ENCODE measurements at regions not wholly inside any gene's neighbourhood (a gene's known extent, or its start where the extent isn't known, plus 50 kb on each side); places are given as distances from the start of the nearest gene placed in this dataset.

DNA sequence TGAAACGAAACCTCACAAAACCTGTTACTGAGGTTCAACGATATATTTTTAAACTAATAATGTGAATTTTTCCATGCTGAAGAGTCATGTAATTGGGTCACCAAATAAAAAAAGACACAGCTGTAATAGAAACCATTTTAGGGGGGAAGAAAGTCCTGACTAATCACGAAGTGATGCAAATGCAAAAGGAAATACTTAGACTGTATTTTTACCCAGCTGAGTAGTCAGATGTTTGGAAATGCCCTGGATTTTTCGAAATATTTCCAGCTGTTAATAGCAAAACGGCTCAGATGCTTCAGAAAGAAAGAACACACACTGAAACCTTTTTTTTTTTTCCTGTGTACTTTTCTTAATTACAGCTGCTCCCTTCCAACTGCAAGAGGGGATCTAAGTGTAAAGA is 210.3 kb downstream of the SETD4 start:
- DNase-seq (ENCODE audit: low read depth in 2 of 3, low spot score in 2 of 3) = no peak

DNA sequence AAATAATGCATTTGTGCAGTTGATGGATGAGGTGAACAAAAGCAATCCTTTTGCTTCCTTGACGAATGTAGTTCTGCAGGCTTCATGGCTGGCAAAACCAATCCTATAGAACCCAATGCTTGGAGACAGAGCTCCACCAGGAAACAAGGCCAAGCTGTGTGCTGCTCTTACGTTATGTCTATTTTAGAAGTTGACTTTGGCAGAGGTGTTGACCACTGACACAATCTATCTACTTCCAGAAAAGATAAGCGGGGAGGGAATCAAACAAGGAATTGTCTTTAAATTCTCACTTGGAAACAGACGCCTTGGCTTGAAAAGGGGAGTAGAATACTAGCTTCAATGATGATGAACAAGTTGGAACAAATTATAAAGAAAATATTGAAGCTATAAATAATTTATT is 211.2 kb downstream of the SETD4 start:
- no peak for DNase-seq (ENCODE audit: low read depth in 2 of 3, low spot score in 2 of 3)

DNA sequence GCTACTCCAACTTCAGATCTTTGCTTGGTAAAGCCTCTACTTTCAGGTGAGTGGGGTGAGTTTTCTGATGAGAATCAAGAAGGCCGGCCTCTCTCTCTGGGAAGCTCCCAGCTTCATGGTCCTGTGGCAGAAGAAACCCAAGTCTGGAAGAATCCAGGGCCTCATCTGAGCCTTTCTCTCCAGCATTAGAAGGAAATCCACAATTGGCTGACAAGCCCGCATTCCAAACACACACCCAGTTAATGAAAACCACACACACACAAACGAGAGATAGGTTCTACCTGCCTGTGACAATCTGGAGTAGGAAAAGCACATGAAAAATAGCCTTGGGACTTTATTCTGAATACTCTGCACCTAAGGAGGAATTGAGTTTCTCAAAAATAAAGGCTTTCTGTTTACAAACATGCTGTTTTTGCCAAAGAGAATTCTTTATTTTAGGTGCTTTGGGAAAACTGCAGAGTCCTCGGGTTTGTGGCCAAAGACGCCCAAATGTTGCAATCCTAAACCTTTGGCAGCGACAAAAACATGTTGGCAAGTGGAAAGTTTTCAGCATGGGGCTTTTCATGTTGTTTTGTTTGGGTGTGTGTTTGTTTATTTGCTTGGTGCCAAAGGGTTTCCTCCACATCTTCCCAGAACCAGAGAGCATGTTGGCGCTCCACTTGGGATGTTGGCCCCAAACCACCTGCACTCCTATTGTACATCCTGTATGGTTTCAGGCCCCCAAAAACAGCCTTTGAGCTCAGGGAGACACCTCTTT is 216.2 kb downstream of the SETD4 start:
- DNase-seq (ENCODE audit: low read depth in 2 of 3, low spot score in 2 of 3) = no peak

DNA sequence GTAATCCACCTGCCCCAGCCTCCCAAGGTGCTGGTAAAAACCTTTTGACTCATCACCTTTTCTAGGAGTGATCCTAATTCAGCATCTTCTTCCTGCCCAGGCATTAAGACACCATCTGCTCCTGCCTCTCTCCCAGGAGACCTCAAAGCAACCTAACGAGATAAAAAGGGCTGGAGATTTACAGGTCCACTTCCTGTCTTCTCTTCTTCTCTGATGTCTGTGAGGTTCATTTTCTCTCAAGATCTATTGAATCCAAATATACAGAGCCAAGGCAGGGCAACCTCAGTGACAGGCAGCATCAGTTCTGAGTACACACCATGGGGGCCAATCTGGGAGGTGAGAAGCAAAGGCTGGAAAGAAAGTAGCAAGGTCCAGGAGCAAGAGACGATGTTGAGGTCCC is 219.4 kb downstream of the SETD4 start:
- no peak for DNase-seq (ENCODE audit: low read depth in 2 of 3, low spot score in 2 of 3)

DNA sequence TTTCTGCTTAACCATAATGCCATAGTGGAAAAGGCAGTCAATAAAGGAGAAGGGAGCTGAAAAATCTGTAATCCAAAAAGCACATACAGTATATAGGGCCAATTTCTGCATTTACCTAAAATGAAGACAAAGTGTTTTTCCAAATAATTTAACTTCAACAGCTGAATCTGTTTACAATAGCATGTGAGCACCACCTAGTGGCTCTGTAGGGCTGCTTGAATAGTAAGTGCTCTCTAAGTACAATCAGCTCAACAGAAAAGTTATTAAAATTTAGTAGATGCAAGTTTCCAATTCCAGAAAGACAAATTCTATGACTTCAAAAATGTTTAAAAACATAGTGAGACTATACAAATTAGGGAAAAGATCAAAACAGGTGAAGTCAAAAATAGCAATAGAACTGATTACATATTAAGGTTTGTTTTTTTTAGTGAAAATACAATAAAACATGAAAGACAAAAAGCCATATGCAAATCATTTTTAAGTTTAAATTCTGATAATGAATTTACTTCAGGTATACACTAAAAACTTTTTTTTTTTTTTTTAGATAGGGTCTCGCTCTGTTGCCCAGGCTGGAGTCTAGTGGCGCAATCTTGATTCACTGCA is 220.0 kb downstream of the SETD4 start:
- DNase-seq (ENCODE audit: low read depth in 2 of 3, low spot score in 2 of 3) = no peak

DNA sequence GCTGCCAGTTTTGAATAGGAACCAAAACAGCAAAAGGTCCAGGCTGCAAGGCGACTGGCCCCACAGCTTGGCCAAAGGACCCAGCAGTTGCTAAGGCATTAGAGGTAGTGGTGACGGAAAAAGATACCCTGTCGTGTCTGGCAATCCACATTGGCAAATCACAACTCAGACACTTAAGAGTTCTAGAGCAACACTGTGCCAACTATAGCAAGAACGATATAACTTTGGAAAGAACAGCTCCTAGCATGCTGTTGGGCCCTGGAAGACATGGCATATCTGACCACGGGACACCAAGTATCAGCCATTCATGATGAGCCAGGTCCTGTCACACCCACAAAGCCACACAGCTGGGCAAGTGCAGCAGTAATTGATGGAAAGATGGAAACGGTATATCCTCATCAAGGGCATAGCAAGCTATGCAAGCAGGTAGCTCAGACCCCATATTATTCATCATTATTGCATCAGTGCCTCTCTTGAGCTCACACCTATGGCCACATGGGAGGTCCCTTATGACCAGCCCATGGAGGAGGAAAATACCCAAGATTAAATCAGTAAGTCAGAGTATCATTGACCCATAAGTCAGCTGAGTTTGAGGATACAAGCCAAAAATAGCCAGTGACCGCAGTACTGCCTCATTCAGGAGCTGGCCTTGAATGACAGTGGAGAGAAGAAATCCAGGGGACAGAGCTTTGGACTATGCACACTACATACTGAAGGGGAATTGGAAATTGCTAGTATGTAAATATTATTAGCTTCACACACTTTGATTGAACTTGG is 221.2 kb downstream of the SETD4 start:
- DNase-seq (ENCODE audit: low read depth in 2 of 3, low spot score in 2 of 3) = no peak

DNA sequence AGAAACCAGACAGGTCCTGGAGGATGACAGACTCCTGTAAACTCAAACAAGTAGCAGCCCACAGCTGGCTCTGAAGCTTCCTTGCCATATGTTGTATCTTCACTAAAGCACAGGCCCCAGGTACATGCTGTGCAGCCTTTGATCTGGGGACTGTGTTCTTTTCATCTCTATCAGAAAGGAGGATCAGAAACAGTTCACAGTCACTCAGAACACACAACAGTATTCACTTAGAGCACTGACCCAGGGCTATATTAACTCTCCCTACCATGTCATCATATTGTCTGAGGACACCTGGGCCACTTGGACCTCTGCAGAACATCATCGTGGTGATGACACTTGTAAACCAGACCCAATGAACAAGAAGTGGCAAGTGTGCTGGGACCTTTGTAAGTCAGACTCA is 222.0 kb downstream of the SETD4 start:
- DNase-seq (ENCODE audit: low read depth in 2 of 3, low spot score in 2 of 3) = no peak

DNA sequence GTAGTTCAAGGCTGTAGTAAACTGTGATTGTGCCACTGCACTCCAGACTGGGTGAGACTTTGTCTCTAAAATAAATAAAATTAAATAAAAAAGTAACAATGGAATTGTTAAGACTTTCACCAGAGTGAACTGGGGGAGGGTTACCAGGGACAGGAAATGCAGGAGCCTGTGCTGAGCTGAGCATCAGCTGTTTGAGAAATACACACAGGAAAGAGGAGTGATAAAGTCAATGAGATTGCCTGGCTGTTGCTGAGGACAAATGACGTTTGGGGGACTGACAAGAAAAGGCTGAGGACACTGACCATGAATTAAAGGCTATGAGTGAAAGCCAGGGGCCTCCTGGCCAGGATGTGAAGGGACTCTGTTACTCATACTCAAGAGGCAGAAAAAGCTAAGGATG is 226.3 kb downstream of the SETD4 start:
- DNase-seq (ENCODE audit: low read depth in 2 of 3, low spot score in 2 of 3) = no peak

DNA sequence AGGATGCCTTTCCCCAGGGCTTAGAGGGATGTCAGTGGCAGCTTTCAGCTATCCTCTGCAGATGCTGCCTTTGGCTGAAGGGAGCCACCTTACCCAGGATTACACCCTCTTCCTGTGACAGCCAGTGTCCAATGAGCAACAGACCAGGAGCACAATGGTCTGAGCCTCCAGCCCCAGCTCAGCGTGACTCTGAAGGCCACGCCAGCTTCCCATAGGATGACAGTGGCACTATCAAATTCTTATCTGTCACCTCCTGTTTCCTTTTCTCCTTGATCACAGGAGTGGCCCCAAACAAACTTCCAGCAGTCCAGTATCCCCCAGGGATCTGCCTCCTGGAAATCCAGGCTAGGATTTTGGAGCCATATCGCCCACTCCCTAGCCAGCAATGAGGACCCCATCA is 226.9 kb downstream of the SETD4 start:
- no peak for DNase-seq (ENCODE audit: low read depth in 2 of 3, low spot score in 2 of 3)

DNA sequence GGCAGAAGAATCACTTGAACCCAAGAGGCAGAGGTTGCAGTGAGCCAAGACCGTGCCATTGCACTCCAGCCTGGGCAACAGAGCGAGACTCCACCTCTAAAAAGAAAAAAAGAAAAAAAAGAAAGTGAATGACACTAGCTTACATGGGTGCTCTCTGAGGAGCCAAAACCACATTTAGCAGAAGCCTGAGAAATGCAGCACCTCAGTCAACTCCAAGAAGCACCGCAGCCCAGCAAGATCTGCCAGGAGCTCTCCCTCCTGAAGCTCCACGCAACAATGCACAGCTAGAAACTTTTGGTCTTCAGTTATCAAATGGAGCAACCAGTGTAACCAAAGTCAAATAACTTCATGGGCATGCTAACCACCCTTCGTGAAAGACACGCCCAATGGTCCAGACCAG is 229.1 kb downstream of the SETD4 start:
- DNase-seq (ENCODE audit: low read depth in 2 of 3, low spot score in 2 of 3) = no peak

DNA sequence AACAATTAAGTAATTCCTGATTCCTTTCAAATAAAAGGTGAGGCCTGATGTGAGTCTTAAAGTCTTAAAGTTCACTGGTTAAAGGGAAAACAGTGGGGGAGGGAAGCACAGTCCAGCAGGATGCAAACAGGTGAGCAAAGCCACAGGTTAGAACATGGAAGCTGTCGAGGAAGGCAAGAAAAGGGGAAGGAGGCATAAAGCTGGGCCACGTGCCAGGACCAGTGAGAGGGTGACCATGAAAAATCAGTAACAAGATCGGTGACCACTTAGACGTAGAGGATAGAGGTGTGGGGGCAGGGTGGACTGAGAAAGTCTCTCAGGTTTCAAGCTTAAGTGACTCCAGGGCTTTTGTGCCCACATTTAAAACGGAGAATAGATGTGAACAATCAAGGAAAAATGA is 231.3 kb downstream of the SETD4 start:
- DNase-seq (ENCODE audit: low read depth in 2 of 3, low spot score in 2 of 3) = no peak

DNA sequence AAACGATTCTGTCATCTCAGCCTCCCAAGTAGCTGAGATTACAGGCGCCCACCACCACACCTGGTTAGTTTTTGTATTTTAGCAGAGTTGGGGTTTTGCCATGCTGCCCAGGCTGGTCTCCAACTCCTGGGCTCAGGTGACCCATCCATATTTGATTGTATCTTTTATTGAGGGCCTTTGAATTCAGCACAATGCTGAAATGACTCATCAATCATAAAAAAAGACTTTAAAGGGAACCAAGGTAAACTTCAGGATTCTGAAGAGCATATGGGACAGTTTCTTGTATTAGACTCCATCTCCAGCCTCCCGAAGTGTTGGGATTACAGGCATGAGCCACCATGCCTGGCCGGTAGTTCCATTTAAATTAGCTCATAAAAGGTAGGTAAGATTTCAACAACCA is 232.2 kb downstream of the SETD4 start:
- DNase-seq (ENCODE audit: low read depth in 2 of 3, low spot score in 2 of 3) = no peak

DNA sequence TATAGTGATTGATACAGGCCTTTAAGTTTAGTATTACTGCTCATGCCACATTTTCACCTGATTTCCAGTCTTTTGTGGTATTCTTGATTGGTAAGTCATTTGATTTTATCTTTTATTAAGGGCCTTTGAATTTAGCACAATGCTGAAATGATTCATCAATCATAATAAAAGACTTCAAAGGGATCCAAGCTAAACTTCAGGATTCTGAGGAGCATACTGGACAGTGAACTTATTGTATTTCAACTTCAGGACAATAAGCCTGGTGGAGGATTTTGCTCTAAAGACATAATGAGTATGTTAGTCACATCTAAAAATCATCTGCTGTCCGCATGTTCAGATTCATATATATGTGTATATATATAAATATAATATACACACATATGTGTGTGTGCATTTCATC is 233.3 kb downstream of the SETD4 start:
- DNase-seq (ENCODE audit: low read depth in 2 of 3, low spot score in 2 of 3) = no peak

DNA sequence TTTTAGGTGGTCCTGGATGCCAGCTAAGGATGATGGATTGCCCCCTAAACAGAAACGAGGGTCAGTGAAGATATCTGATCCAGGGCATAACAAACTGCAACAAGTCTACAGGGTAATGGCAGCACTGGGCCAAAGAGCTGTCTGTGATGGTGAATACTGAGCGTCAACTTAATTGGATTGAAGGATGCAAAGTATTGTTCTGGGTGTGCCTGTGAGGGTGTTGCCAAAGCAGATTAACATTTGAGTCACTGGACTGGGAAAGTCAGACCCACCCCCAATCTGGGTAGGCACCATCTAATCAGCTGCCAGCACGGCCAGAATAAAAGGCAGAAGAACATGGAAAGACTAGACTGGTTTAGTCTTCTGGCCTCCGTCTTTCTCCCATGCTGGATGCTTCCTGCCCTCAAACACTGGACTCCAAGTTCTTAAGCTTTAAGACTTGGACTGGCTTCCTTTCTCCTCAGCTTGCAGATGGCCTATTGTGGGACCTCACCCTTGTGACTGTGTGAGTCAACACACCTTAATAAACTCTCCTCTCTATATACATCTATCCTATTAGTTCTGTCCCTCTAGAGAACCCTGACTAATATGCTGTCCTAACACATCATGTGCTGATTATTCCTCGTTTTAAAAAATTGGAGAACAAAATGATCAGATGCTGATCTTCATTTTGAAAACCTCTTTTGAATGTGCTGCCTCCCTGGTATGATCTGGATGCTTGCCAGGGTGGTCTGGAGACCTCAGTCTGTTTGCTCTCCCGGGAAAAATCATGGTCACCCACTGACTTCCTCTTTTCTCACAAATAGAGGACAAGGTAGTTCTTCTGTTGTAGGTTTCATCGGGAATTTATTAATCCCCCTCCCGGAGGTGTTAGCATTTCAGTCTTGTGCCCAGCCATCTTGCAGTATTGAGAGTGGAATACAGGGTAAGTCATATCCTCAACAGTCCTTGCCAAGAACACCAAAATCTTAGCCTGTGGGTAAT is 234.7 kb downstream of the SETD4 start:
- DNase-seq (ENCODE audit: low read depth in 2 of 3, low spot score in 2 of 3) = no peak

DNA sequence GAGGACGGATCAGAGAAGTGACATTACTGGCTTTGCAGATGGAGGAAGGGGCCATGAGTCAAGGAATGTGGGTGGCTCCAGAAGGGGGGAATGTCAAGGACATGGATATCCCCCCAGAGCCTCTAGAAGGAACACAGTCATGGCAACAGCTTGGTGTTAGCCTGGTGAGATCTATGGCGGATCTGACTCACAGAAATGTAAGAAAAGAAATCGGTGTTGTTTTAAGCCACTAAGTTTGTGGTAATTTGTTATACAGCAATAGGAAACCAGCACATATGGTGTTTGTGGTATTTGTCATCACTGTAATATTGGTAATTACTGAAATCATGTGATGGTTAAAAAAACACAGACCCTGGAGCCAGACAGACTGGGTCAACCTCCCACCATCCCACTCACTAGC is 236.2 kb downstream of the SETD4 start:
- DNase-seq (ENCODE audit: low read depth in 2 of 3, low spot score in 2 of 3) = no peak

DNA sequence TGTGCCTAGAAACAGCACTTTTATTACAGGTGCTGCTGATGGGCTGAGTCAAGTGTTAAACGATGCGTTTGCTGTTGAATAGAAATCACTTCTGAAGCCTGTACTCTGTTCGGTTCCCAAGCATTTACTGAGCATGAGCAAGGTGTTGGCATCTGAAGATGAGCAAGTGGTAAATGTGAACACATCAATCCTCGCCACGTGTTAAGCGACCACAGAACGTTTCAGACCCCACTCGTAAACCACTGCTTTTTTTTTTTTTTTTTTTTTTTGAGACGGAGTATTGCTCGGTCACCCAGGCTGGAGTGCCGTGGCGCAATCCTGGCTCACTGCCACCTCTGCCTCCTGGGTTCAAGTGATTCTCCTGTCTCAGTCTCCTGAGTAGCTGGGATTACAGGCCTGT is 241.2 kb downstream of the SETD4 start:
- no peak for DNase-seq (ENCODE audit: low read depth in 2 of 3, low spot score in 2 of 3)

DNA sequence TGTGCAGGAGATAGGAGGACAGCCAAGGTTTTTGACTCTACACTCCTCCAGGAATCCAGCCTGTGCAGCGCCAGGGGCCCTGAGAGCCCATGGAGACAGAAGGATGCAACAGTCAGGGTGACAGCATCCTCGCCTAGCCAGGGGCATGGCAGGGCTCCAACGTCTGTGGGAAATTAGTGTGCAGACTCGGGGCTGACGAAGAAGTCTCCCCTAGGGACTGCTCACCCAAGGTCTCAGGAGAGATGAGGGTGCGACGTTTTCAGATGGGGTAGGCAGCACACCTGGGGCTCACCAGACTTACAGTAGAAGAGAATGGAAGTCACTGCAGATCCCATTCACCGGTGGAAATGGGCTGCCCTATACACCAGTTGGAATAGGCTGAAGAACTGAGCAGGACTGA is 241.7 kb downstream of the SETD4 start:
- no peak for DNase-seq (ENCODE audit: low read depth in 2 of 3, low spot score in 2 of 3)

DNA sequence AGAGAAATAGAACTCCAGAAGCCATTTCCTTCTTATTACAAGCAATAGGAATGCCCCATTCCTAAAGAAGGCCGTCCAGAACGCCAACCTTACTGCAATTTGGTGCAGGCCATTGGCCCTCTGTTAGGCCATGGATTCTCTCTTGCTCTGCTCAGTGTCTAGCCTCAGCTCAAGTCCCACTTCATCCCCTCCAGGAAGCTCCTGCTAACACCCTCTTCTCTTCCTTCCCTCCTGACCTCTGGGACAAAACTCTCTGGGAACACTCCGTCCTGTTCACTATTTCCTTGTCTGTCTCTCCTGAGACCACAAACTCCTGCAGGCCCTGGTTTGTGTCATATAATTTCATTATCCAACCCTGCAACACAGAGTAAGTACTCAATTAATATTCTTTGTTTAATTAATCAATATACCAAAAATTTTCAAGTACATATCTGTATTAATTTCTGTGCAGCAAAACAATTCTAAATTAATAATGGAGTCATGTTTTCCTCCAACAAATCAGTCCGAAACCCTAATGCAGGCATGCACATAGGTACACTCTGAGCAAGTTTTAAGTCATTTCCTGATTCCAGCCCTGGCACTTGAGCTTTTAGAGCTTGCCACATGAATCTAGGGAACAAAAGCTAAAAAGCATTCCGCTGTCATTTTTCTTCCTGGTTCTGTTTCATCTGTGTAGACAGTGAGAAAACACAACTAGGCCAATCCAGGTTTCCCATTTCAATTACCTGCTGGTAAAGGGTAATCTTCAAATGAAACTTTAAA is 245.3 kb downstream of the SETD4 start:
- no peak for DNase-seq (ENCODE audit: low read depth in 2 of 3, low spot score in 2 of 3)

DNA sequence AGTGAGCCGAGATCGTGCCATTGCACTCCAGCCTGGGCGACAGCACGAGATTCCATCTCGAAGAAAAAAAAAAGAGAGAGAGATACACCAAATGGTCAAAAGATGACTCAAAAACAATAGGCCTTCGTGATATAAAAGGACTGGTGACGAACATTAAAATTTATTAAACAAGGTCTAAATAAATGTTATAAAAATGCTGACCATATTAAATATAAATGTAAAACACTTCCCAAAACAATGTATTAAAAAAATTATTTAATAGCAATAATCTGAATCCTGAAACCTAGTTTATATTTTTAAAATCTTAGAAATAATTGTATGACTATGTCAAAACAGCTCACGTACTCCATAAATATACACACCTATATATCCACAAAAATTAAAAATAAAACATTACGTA is 247.6 kb downstream of the SETD4 start:
- DNase-seq (ENCODE audit: low read depth in 2 of 3, low spot score in 2 of 3) = no peak

DNA sequence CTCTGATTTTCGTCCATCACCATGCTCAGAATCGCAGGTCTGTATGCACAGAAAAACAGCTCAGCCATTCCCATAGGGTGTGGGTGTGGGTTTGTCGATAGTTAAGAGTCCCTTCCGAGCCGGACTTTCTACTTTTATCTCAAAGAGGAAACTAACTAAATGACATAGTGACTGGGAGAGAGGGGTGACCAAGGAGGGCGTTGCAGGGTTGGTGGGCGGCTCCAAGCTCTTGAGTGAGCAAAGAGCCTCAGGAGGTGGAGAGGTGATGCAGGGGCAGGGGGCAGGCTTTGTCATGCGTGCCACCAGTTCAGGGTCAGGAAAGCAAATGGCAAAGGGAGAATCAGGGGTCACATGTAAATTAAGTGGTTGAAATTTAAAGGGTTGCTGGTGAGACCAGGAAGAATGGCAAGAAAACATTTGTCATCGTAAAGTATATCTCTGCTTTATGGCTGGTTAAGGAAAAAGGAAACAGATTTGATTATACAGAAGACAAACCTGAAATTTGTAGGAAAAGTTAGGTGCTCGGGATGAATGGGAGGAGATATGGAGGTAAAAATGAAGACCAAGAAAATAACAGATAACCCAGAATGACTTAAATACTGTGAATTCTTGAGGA is 249.0 kb downstream of the SETD4 start:
- no peak for DNase-seq (ENCODE audit: low read depth in 2 of 3, low spot score in 2 of 3)

Measured in activated CD8-positive, alpha-beta memory T cell treated with anti-CD3 and anti-CD28 coated beads for 48 hours (primary cell).